IMR-90 (cell line): ENCODE measurements at regions not wholly inside any gene's neighbourhood (a gene's known extent, or its start where the extent isn't known, plus 50 kb on each side); places are given as distances from the start of the nearest gene placed in this dataset.

Source experiments
- ATAC-seq: fragments of 200-7000 bp; cut with Tn5 transposase; 2 replicates; pipeline ENCODE4 v1.9.1; 2020; ENCODE audit warnings: low read depth, mild to moderate bottlenecking, moderate library complexity
- BruUV-seq: library from RNA; stranded (reverse); fragments of 400-500 nt; replicated peaks from 2 replicates; lab custom pipeline; 2021; lab: Mats Ljungman, UMichigan
- CTCF ChIA-PET: fragments of 300-600 bp; formaldehyde crosslinking; extraction: SDS; loops from one replicate; lab custom pipeline; 2021; ENCODE audit warnings: antibody characterized with exemption; lab: Yijun Ruan, JAX
- POLR2A ChIA-PET: fragments of 300-600 bp; sonication (Branson Sonifier 250); formaldehyde crosslinking; loops from one replicate; lab custom pipeline; 2022; ENCODE audit warnings: antibody characterized with exemption; ENCODE audit not compliant: unreplicated experiment; lab: Charles Lee
- DNase-seq: peaks from one replicate; pipeline ENCODE4 v3.0.0; 2013
- H2AFZ ChIP-seq: replicated peaks from 2 replicates; pipeline ENCODE3; 2013; ENCODE audit warnings: low read length, mild to moderate bottlenecking; ENCODE audit not compliant: poor library complexity
- H2AK5ac ChIP-seq: 2 replicates; pipeline ENCODE4 v1.6.1; 2013; ENCODE audit warnings: low read depth, low read length, inconsistent platforms
- H2AK9ac ChIP-seq: replicated peaks from 2 replicates; pipeline ENCODE3; 2013; ENCODE audit warnings: mild to moderate bottlenecking, low read depth, low read length, moderate library complexity; ENCODE audit not compliant: poor library complexity
- H2BK120ac ChIP-seq: 2 replicates; pipeline ENCODE4 v1.6.1; 2013; ENCODE audit warnings: low read depth, low read length, inconsistent platforms
- H2BK15ac ChIP-seq: 3 replicates; pipeline ENCODE4 v1.6.1; 2013; ENCODE audit warnings: low read depth, low read length, inconsistent platforms
- H2BK20ac ChIP-seq: 2 replicates; pipeline ENCODE4 v1.6.1; 2013; ENCODE audit warnings: low read depth, mild to moderate bottlenecking, inconsistent platforms, low read length, moderate library complexity
- H2BK5ac ChIP-seq: 2 replicates; pipeline ENCODE4 v1.6.1; 2013; ENCODE audit warnings: mild to moderate bottlenecking, low read depth, low read length, inconsistent platforms; ENCODE audit not compliant: poor library complexity, severe bottlenecking
- H3K14ac ChIP-seq: replicated peaks from 2 replicates; pipeline ENCODE4 v1.6.1; 2013; ENCODE audit warnings: low read depth, low read length, inconsistent platforms
- H3K18ac ChIP-seq: 2 replicates; pipeline ENCODE4 v1.6.1; 2013; ENCODE audit warnings: low read depth, low read length, control low read depth
- H3K23ac ChIP-seq: 2 replicates; pipeline ENCODE4 v1.6.1; 2013; ENCODE audit warnings: low read depth, low read length, inconsistent platforms
- H3K27ac ChIP-seq: 2 replicates; pipeline ENCODE4 v1.5.1; 2013; ENCODE audit warnings: mild to moderate bottlenecking, control low read depth, low read length; ENCODE audit not compliant: insufficient read depth
- H3K27me3 ChIP-seq: 2 replicates; pipeline ENCODE4 v1.6.1; 2013; ENCODE audit warnings: low read length; ENCODE audit not compliant: control insufficient read depth, insufficient read depth
- H3K36me3 ChIP-seq: 2 replicates; pipeline ENCODE4 v1.6.1; 2013; ENCODE audit warnings: low read length, mixed read lengths; ENCODE audit not compliant: control insufficient read depth, insufficient read depth
- H3K4ac ChIP-seq: 2 replicates; pipeline ENCODE4 v1.6.1; 2013; ENCODE audit warnings: low read depth, low read length, inconsistent platforms
- H3K4me1 ChIP-seq: 2 replicates; pipeline ENCODE4 v1.6.1; 2013; ENCODE audit warnings: low read length, mixed read lengths; ENCODE audit not compliant: control insufficient read depth, insufficient read depth
- H3K4me2 ChIP-seq: 2 replicates; pipeline ENCODE4 v1.6.1; 2013; ENCODE audit warnings: low read depth, mild to moderate bottlenecking, control low read depth, low read length, moderate library complexity
- H3K4me3 ChIP-seq: 2 replicates; pipeline ENCODE4 v1.5.1; 2013; ENCODE audit warnings: low read depth, mild to moderate bottlenecking, control low read depth, low read length, moderate library complexity; ENCODE audit not compliant: insufficient read depth
- H3K56ac ChIP-seq: 2 replicates; pipeline ENCODE4 v1.6.1; 2013; ENCODE audit warnings: low read length, inconsistent platforms; ENCODE audit not compliant: insufficient read depth; ENCODE audit errors: extremely low read depth
- H3K79me1 ChIP-seq, 2 experiments: 2 replicates each; pipeline ENCODE4 v1.6.1; 2013; ENCODE audit warnings: low read length in 2 of 2, inconsistent platforms in 1 of 2, low read depth in 1 of 2
- H3K9ac ChIP-seq: 2 replicates; pipeline ENCODE4 v1.6.1; 2013; ENCODE audit warnings: low read depth, low read length, control low read depth
- H3K9me1 ChIP-seq: 2 replicates; pipeline ENCODE4 v1.6.1; 2013; ENCODE audit warnings: low read length, inconsistent platforms; ENCODE audit not compliant: insufficient read depth
- H3K9me3 ChIP-seq: 2 replicates; pipeline ENCODE4 v1.6.1; 2013; ENCODE audit warnings: low read length; ENCODE audit not compliant: control insufficient read depth, insufficient read depth
- H4K20me1 ChIP-seq: 2 replicates; pipeline ENCODE4 v1.6.1; 2013; ENCODE audit warnings: low read length, inconsistent platforms; ENCODE audit not compliant: insufficient read depth
- H4K5ac ChIP-seq: 2 replicates; pipeline ENCODE4 v1.6.1; 2013; ENCODE audit warnings: mild to moderate bottlenecking, low read depth, low read length, control low read depth
- H4K8ac ChIP-seq, 2 experiments: 2 replicates each; pipeline ENCODE4 v1.6.1; 2013; ENCODE audit warnings: low read depth in 2 of 2, low read length in 2 of 2, control low read depth in 1 of 2, inconsistent platforms in 1 of 2
- H4K91ac ChIP-seq: 2 replicates; pipeline ENCODE4 v1.6.1; 2013; ENCODE audit warnings: low read depth, low read length, inconsistent platforms; ENCODE audit not compliant: insufficient read depth
- CEBPB ChIP-seq: IDR thresholded peaks from 2 replicates; pipeline ENCODE4 v1.6.1; 2012; ENCODE audit warnings: low read depth, low read length, improper control_type of control experiment
- CHD1 ChIP-seq: IDR thresholded peaks from 2 replicates; pipeline ENCODE4 v1.6.1; 2012; ENCODE audit warnings: low read depth, low read length, improper control_type of control experiment
- MAFK ChIP-seq: IDR thresholded peaks from 2 replicates; pipeline ENCODE4 v1.6.1; 2012; ENCODE audit warnings: low read depth, low read length, improper control_type of control experiment
- MAZ ChIP-seq: IDR thresholded peaks from 2 replicates; pipeline ENCODE4 v1.6.1; 2012; ENCODE audit warnings: low read depth, mild to moderate bottlenecking, low read length, improper control_type of control experiment, moderate library complexity, borderline replicate concordance
- NFE2L2 ChIP-seq: fragments of 150-350 bp; IDR thresholded peaks from 2 replicates; pipeline ENCODE4 v1.6.1; 2016; ENCODE audit warnings: low read depth, mild to moderate bottlenecking, low read length
- RAD21 ChIP-seq: IDR thresholded peaks from 2 replicates; pipeline ENCODE4 v1.6.1; 2012; ENCODE audit warnings: low read length, improper control_type of control experiment
- RFX5 ChIP-seq: IDR thresholded peaks from 2 replicates; pipeline ENCODE4 v1.8.0; 2012; ENCODE audit warnings: low read depth, mild to moderate bottlenecking, low read length, moderate library complexity
- WGBS, 2 experiments: methylation state at CpG; one replicate each; pipeline versions ENCODE4 v1.1.5 to v1.1.7; 2013; ENCODE audit warnings: missing lambda C conversion rate in 2 of 2; ENCODE audit not compliant: insufficient read length in 1 of 2; ENCODE audit errors: extremely low coverage in 2 of 2; 5-methylcytosine and 5-hydroxymethylcytosine counted together
- dilution Hi-C: fragments of 300-500 bp; cut with HindIII; formaldehyde crosslinking; loops from one replicate; pipeline ENCODE4 v1.14.3; 2018; ENCODE audit warnings: low sequenced_read_pairs; ENCODE audit not compliant: unreplicated experiment
- in situ Hi-C: fragments of 300-500 bp; cut with MboI; formaldehyde crosslinking; loops from 3 replicates; pipeline ENCODE4 v1.14.3; 2019; ENCODE audit warnings: low sequenced_read_pairs, inconsistent platforms, mixed read lengths
- intact Hi-C: fragments of 100-400 bp; cut with micrococcal nuclease; formaldehyde crosslinking; loops from 2 replicates; pipeline ENCODE4 v1.10.0; 2022

DNA sequence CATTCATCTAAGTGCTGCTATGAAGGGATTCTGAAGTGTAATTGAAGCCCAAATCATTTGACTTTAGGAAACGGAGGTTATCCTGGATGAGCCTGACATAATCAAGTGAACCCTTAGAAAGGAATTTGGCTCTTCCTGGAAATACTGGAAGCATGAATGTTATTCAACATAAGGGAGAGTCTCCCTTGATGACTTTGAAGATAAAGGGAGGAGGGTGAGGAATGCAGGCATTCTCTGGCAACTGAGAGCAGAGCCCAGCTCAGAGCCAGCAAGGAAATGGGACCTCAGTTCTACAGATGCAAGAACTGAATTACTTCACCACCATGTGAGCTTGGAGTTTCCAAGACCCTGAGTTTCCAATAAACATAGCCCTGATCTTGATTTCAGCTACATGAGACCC, 168.2 kb downstream of the DLL1 start:
- Histone ChIP-seq H3K79me1 (no peaks in the 10 kb centered on the region), H2AFZ (no peak overlapping the region), H4K8ac (no peak overlapping the region), H3K9me1 (no peaks in the 10 kb centered on the region), H3K36me3 (no peaks in the 10 kb centered on the region), H3K14ac (no peak overlapping the region), H3K9ac (no peak overlapping the region), H4K5ac (no peak overlapping the region), H3K4ac (no peak overlapping the region), H3K9me3 (peaks cover 11% of the 10 kb centered on the region), H3K4me3 (no peak overlapping the region), H2BK15ac (no peak overlapping the region), H3K4me1 (no peaks in the 10 kb centered on the region), H4K91ac (no peak overlapping the region), H4K20me1 (no peaks in the 10 kb centered on the region), H2BK5ac (no peak overlapping the region), H3K27ac (no peak overlapping the region), H3K18ac (no peak overlapping the region), H2BK20ac (no peak overlapping the region), H2AK9ac (no peak overlapping the region), H3K27me3 (no peaks in the 10 kb centered on the region), H3K56ac (no peak overlapping the region), H3K4me2 (no peak overlapping the region), H2AK5ac (no peak overlapping the region), H3K23ac (no peak overlapping the region), H2BK120ac (no peak overlapping the region)
- DNase-seq (no peak), ATAC-seq (no peak)
- TF ChIP-seq RAD21 (no peak), MAZ (no peak), CEBPB (no peak), CHD1 (no peak), NFE2L2 (no peak), RFX5 (no peak), MAFK (no peak)
- ChIA-PET CTCF (no interaction called here), POLR2A (no interaction called here)
- no TSS peak for BruUV-seq
- dilution Hi-C loops, result no loop called here
- WGBS, 2 experiments, result no CpG with 5 or more reads among the region's 1 CpG
- in situ Hi-C loops, result no loop called here
- intact Hi-C loops, result no loop called here
